Vagina (tissue), 2 donors: ENCODE measurements at regions not wholly inside any gene's neighbourhood (a gene's known extent, or its start where the extent isn't known, plus 50 kb on each side); places are given as distances from the start of the nearest gene placed in this dataset.

Source experiments
- POLR2A ChIP-seq, 2 donors: fragments of 450-650 bp; IDR thresholded peaks; one replicate each; pipeline ENCODE4 v1.6.1; 2017; ENCODE audit warnings: antibody characterized with exemption in 2 of 2, mild to moderate bottlenecking in 2 of 2, moderate library complexity in 2 of 2
- POLR2AphosphoS5 ChIP-seq, 2 donors: sonication (generic); formaldehyde crosslinking; IDR thresholded peaks; one replicate each; pipeline ENCODE4 v1.9.0; 2017; ENCODE audit warnings: antibody characterized with exemption in 2 of 2, mild to moderate bottlenecking in 2 of 2, low read depth in 1 of 2; ENCODE audit not compliant: insufficient read depth in 1 of 2
- TF ChIP-seq, protein P1 (sequence below), 3 experiments: fragments of 450-650 bp in 2 of 3; fragments of 200-600 bp in 1 of 3; sonication (generic) in 1 of 3; IDR thresholded peaks; one replicate each; pipeline ENCODE4 v1.5.1; 2017 to 2019; ENCODE audit warnings: antibody characterized with exemption in 3 of 3, mild to moderate bottlenecking in 2 of 3, moderate library complexity in 2 of 3

DNA sequence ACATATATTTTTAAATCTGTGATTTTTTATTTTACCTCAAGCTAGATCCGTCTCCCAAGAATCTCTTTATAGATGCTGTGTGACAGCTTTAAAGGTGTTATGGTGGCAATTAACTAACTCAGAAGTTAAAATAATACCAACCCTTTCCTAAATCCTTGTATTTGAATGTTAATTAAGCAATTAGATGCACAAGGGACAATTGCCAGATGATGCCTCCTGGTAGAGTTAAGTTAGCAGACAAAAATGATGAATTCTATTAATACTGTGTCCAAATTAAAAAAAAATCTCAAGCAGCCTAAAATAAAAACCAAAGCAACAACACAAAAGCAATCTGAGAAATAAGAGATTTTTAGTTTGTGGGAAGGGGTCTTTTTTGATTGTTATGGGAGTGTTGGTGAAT is 78.9 kb downstream of the FANCF start:
- TF ChIP-seq, protein P1, sequence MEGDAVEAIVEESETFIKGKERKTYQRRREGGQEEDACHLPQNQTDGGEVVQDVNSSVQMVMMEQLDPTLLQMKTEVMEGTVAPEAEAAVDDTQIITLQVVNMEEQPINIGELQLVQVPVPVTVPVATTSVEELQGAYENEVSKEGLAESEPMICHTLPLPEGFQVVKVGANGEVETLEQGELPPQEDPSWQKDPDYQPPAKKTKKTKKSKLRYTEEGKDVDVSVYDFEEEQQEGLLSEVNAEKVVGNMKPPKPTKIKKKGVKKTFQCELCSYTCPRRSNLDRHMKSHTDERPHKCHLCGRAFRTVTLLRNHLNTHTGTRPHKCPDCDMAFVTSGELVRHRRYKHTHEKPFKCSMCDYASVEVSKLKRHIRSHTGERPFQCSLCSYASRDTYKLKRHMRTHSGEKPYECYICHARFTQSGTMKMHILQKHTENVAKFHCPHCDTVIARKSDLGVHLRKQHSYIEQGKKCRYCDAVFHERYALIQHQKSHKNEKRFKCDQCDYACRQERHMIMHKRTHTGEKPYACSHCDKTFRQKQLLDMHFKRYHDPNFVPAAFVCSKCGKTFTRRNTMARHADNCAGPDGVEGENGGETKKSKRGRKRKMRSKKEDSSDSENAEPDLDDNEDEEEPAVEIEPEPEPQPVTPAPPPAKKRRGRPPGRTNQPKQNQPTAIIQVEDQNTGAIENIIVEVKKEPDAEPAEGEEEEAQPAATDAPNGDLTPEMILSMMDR (IDR thresholded peaks at IDR 0.05), result no peak
- no peak for TF ChIP-seq POLR2AphosphoS5 (IDR thresholded peaks at IDR 0.05; ENCODE audit: insufficient read depth in 1 of 2, low read depth in 1 of 2)
- no peak for TF ChIP-seq POLR2A (IDR thresholded peaks at IDR 0.05)
